ENCODE measurements at regions not wholly inside any gene's neighbourhood (a gene's known extent, or its start where the extent isn't known, plus 50 kb on each side); places are given as distances from the start of the nearest gene placed in this dataset.

- BruUV-seq (replicated peaks) = no TSS peak
- no peak for FAIRE-seq
- SMC1A ChIA-PET (ENCODE audit: uncharacterized antibody, unreplicated experiment) = no interaction called here
These were observed 105.0 kb upstream of the MAP3K7 start for GRCh38 chr6:90691823-90692222.

GRCh38 chr6:90689172-90689571, 102.3 kb upstream of the MAP3K7 start:
- DNase-seq (ENCODE audit: low read depth, low spot score) (no peak), ATAC-seq (no peak), FAIRE-seq (no peak)
- no peaks in the 10 kb centered on the region for H3K9me3 ChIP-seq (replicated peaks; ENCODE audit: control insufficient read depth, insufficient read depth, low read length)
- no peaks in the 10 kb centered on the region for H3K79me2 ChIP-seq (ENCODE audit: control insufficient read depth, insufficient read depth, low read length)
- ChIA-PET SMC1A (ENCODE audit: uncharacterized antibody, unreplicated experiment) (no interaction called here), RAD21 (ENCODE audit: unreplicated experiment) (no interaction called here), POLR2A (no interaction called here), CTCF (no interaction called here)
- intact Hi-C loops (cut with micrococcal nuclease; ENCODE audit: unreplicated experiment) (no loop called here), in situ Hi-C loops (cut with MboI) (no loop called here)
- no peaks in the 10 kb centered on the region for H4K20me1 ChIP-seq (ENCODE audit: control insufficient read depth, insufficient read depth)
- H3K27ac ChIP-seq (ENCODE audit: control insufficient read depth, insufficient read depth) = no peak overlapping the region
- no peak overlapping the region for H3K4me3 ChIP-seq
- no peak overlapping the region for H2AFZ ChIP-seq (ENCODE audit: control insufficient read depth, low read depth, low read length)
- H3K9ac ChIP-seq (ENCODE audit: control insufficient read depth, insufficient read depth, low read length) = no peak overlapping the region
- H3K27me3 ChIP-seq (replicated peaks in 1 of 2; ENCODE audit: control insufficient read depth in 2 of 2, insufficient read depth in 2 of 2, low read length in 1 of 2) = no peaks in the 10 kb centered on the region
- TF ChIP-seq CEBPB (IDR thresholded peaks at IDR 0.05; ENCODE audit: borderline replicate concordance in 1 of 2, low read depth in 2 of 2, low read length in 2 of 2) (no peak), SPI1 (IDR thresholded peaks at IDR 0.05; ENCODE audit: borderline replicate concordance, insufficient read depth, low read depth, low read length) (peak; percentile 6; the same call in 1 of the 2 replicates)
- no peaks in the 10 kb centered on the region for H3K4me1 ChIP-seq (ENCODE audit: control insufficient read depth, insufficient read depth, low read length)
- no peak overlapping the region for H3K4me2 ChIP-seq (ENCODE audit: control insufficient read depth, insufficient read depth)
- no TSS peak for BruUV-seq (replicated peaks)
- no peaks in the 10 kb centered on the region for H3K36me3 ChIP-seq (ENCODE audit: control insufficient read depth in 2 of 2, insufficient read depth in 2 of 2, low read length in 1 of 2)

More at GRCh38 chr6:90691823-90692222, 105.0 kb upstream of the MAP3K7 start:
- intact Hi-C loops (cut with micrococcal nuclease; ENCODE audit: unreplicated experiment) = no loop called here
- no peak overlapping the region for H3K4me2 ChIP-seq (ENCODE audit: control insufficient read depth, insufficient read depth)
- H3K36me3 ChIP-seq (ENCODE audit: control insufficient read depth in 2 of 2, insufficient read depth in 2 of 2, low read length in 1 of 2) = no peaks in the 10 kb centered on the region
- no peaks in the 10 kb centered on the region for H3K4me1 ChIP-seq (ENCODE audit: control insufficient read depth, insufficient read depth, low read length)
- H3K27ac ChIP-seq (ENCODE audit: control insufficient read depth, insufficient read depth) = no peak overlapping the region
- CTCF ChIA-PET = no interaction called here
- RAD21 ChIA-PET (ENCODE audit: unreplicated experiment) = no interaction called here
- no peak overlapping the region for H3K9ac ChIP-seq (ENCODE audit: control insufficient read depth, insufficient read depth, low read length)
- no peaks in the 10 kb centered on the region for H4K20me1 ChIP-seq (ENCODE audit: control insufficient read depth, insufficient read depth)
- no peak for DNase-seq (ENCODE audit: low read depth, low spot score)
- no peak overlapping the region for H3K4me3 ChIP-seq
- peak in 2 of 3 experiments; percentile 24 to 32; a peak in 3 of 6 replicates for TF ChIP-seq CTCF (IDR thresholded peaks at IDR 0.05 in 2 of 3, conservative IDR thresholded peaks at IDR 0.05 in 1 of 3; ENCODE audit: control insufficient read depth in 2 of 3, extremely low read depth in 1 of 3, insufficient read depth in 1 of 3, low read depth in 3 of 3, low read length in 3 of 3)
- no peak for TF ChIP-seq RELA (IDR thresholded peaks at IDR 0.05; ENCODE audit: borderline replicate concordance, partially characterized antibody)
- ATAC-seq = 0 out of 3 replicates have a peak, but pooled peaks have one; percentile 54
- H2AFZ ChIP-seq (ENCODE audit: control insufficient read depth, low read depth, low read length) = no peak overlapping the region
- in situ Hi-C loops (cut with MboI) = no loop called here
- no peaks in the 10 kb centered on the region for H3K9me3 ChIP-seq (replicated peaks; ENCODE audit: control insufficient read depth, insufficient read depth, low read length)
- 6% methylated on average over 1 of the region's 1 CpG for WGBS (ENCODE audit: insufficient coverage, insufficient replicate concordance, low lambda C conversion rate, missing lambda C conversion rate)
- no peaks in the 10 kb centered on the region for H3K27me3 ChIP-seq (replicated peaks in 1 of 2; ENCODE audit: control insufficient read depth in 2 of 2, insufficient read depth in 2 of 2, low read length in 1 of 2)
- H3K79me2 ChIP-seq (ENCODE audit: control insufficient read depth, insufficient read depth, low read length) = no peaks in the 10 kb centered on the region
- POLR2A ChIA-PET = no interaction called here

Measured in GM12878 (cell line).